ENCODE measurements at regions not wholly inside any gene's neighbourhood (a gene's known extent, or its start where the extent isn't known, plus 50 kb on each side); places are given as distances from the start of the nearest gene placed in this dataset.
"Not testable (repeated sequence)": the region's sequence is repeated elsewhere in the genome, so short reads cannot be mapped to it uniquely, and the experiment has no call there.

- TF ChIP-seq CTCF (optimal IDR thresholded peaks at IDR 0.05 in 1 of 3, IDR thresholded peaks at IDR 0.05 in 1 of 3, conservative IDR thresholded peaks at IDR 0.05 in 1 of 3; ENCODE audit: extremely low read depth in 1 of 3, insufficient read depth in 2 of 3, low read length in 3 of 3), result peak in 2 of 3 experiments; percentile 47 to 57
- not testable (repeated sequence) for TF ChIP-seq EZH2 (IDR thresholded peaks at IDR 0.05; ENCODE audit: low read length)
Observed at GRCh38 chr17:15849054-15849453, 95.9 kb upstream of the ADORA2B start.
